K562 (cell line): ENCODE measurements at regions not wholly inside any gene's neighbourhood (a gene's known extent, or its start where the extent isn't known, plus 50 kb on each side); places are given as distances from the start of the nearest gene placed in this dataset.

Experiments
- ATAC-seq: fragments of 200-7000 bp; cut with Tn5 transposase; 3 replicates; pipeline ENCODE4 v1.9.1; 2020; ENCODE audit warnings: moderate library complexity
- BruUV-seq: library from RNA; stranded (reverse); fragments of 400-500 nt; replicated peaks from 2 replicates; lab custom pipeline; 2021; lab: Mats Ljungman, UMichigan
- CTCF ChIA-PET: fragments of 300-600 bp; formaldehyde crosslinking; extraction: SDS; loops from one replicate; lab custom pipeline; 2021; ENCODE audit warnings: low intra/inter-chr PET ratio; lab: Yijun Ruan, JAX
- POLR2A ChIA-PET: fragments of 300-600, 350-650 bp; sonication (Branson Sonifier 250); formaldehyde crosslinking; extraction: SDS; loops from one replicate; lab custom pipeline; 2021; ENCODE audit warnings: antibody characterized with exemption, inconsistent platforms; lab: Yijun Ruan, JAX
- DNase-seq, 4 experiments: peaks; one replicate each; pipeline versions ENCODE4 v3.0.0 to v3.0.0-alpha.2; 2011 to 2018; ENCODE audit warnings: low spot score in 3 of 4, mixed read lengths in 3 of 4; ENCODE audit errors: extremely low read depth in 1 of 4
- FAIRE-seq: peaks from 2 replicates; lab custom pipeline; 2011; peaks lifted over from hg19 to GRCh38; lab: Jason Lieb, UNC
- H2AFZ ChIP-seq: 2 replicates; pipeline ENCODE4 v1.6.0; 2011; ENCODE audit warnings: low read depth, low read length, control low read depth, inconsistent platforms
- H3K27ac ChIP-seq: fragments of 200-600 bp; 3 replicates; pipeline ENCODE4 v1.8.0; 2011; ENCODE audit warnings: low read depth, mild to moderate bottlenecking, control low read depth, inconsistent platforms, low read length, moderate library complexity, mixed read lengths; ENCODE audit errors: extremely low read depth
- H3K27me3 ChIP-seq, 2 experiments: fragments of 300-600 bp in 1 of 2; 2 replicates in 1 of 2; 3 replicates in 1 of 2; pipeline versions ENCODE4 v1.6.0 to v1.8.0; 2011; ENCODE audit warnings: inconsistent platforms in 2 of 2, low read length in 2 of 2, mild to moderate bottlenecking in 1 of 2, mixed read lengths in 1 of 2, moderate library complexity in 1 of 2; ENCODE audit not compliant: control insufficient read depth in 2 of 2, insufficient read depth in 2 of 2
- H3K36me3 ChIP-seq: fragments of 300-600 bp; 3 replicates; pipeline ENCODE4 v1.8.0; 2011; ENCODE audit warnings: mild to moderate bottlenecking, low read length, inconsistent platforms; ENCODE audit not compliant: control insufficient read depth, insufficient read depth
- H3K4me1 ChIP-seq, 2 experiments: fragments of 200-600 bp in 1 of 2; replicated peaks in 1 of 2; 2 replicates in 1 of 2; 3 replicates in 1 of 2; pipeline versions ENCODE4 v1.5.1 to v1.8.0; 2011; ENCODE audit warnings: inconsistent platforms in 2 of 2, low read length in 2 of 2, mild to moderate bottlenecking in 1 of 2, mixed read lengths in 1 of 2, moderate library complexity in 1 of 2; ENCODE audit not compliant: control insufficient read depth in 2 of 2, insufficient read depth in 2 of 2
- H3K4me2 ChIP-seq: 2 replicates; pipeline ENCODE4 v1.6.1; 2011; ENCODE audit warnings: low read length, control low read depth, inconsistent platforms, mixed read lengths; ENCODE audit not compliant: insufficient read depth
- H3K4me3 ChIP-seq: fragments of 200-600 bp; sonication (generic), shearing (Covaris generic); 2 replicates; pipeline ENCODE4 v1.5.1; 2016; ENCODE audit warnings: control low read depth, inconsistent platforms
- H3K79me2 ChIP-seq: fragments of 200-600 bp; 3 replicates; pipeline ENCODE4 v1.8.0; 2011; ENCODE audit warnings: low read length, inconsistent platforms; ENCODE audit not compliant: control insufficient read depth, insufficient read depth
- H3K9ac ChIP-seq, 2 experiments: 2 replicates each; pipeline versions ENCODE4 v1.6.0 to v1.6.1; 2011; ENCODE audit warnings: low read depth in 2 of 2, low read length in 2 of 2, control low read depth in 1 of 2, inconsistent platforms in 1 of 2, mild to moderate bottlenecking in 1 of 2, mixed read lengths in 1 of 2; ENCODE audit not compliant: insufficient read depth in 1 of 2
- H3K9me1 ChIP-seq: one replicate; pipeline ENCODE4 v1.6.0; 2011; ENCODE audit warnings: inconsistent platforms, mild to moderate bottlenecking, low read length, moderate library complexity; ENCODE audit not compliant: control insufficient read depth, insufficient read depth
- H3K9me3 ChIP-seq: replicated peaks from 2 replicates; pipeline ENCODE4 v1.5.1; 2011; ENCODE audit warnings: low read depth, low read length, inconsistent platforms; ENCODE audit not compliant: control insufficient read depth, insufficient read depth
- H4K20me1 ChIP-seq: replicated peaks from 2 replicates; pipeline ENCODE4 v1.6.1; 2011; ENCODE audit warnings: low read length, inconsistent platforms, mixed read lengths; ENCODE audit not compliant: control insufficient read depth, insufficient read depth
- BCL6 ChIP-seq: fragments of 250-450 bp; sonication (Bioruptor Pico); IDR thresholded peaks from 2 replicates; pipeline ENCODE4 v1.4.0; 2020
- CTCF ChIP-seq, 3 experiments: IDR thresholded peaks in 2 of 3; conservative IDR thresholded peaks in 1 of 3; 2 replicates each; pipeline ENCODE4 v1.5.1; 2011 to 2012; ENCODE audit warnings: low read length in 3 of 3, mild to moderate bottlenecking in 3 of 3, control low read depth in 2 of 3, improper control_type of control experiment in 1 of 3, inconsistent platforms in 1 of 3, low read depth in 1 of 3, mixed read lengths in 1 of 3, moderate library complexity in 1 of 3; ENCODE audit not compliant: insufficient read depth in 2 of 3
- CXXC5 ChIP-seq: fragments of 250-450 bp; sonication (Bioruptor Pico); IDR thresholded peaks from 2 replicates; pipeline ENCODE4 v1.8.0; 2022; ENCODE audit warnings: inconsistent platforms, mild to moderate bottlenecking, moderate library complexity
- NRF1 ChIP-seq, 2 experiments: fragments of 450-650 bp; IDR thresholded peaks in 1 of 2; conservative IDR thresholded peaks in 1 of 2; 2 replicates each; pipeline ENCODE4 v1.6.1; 2014; ENCODE audit warnings: mild to moderate bottlenecking in 2 of 2
- THRAP3 ChIP-seq: fragments of 450-650 bp; IDR thresholded peaks from 2 replicates; pipeline ENCODE4 v1.6.1; 2016; ENCODE audit warnings: mild to moderate bottlenecking, inconsistent platforms, borderline replicate concordance
- VEZF1 ChIP-seq: fragments of 200-800 bp; sonication (Bioruptor generic); IDR thresholded peaks from 2 replicates; pipeline ENCODE4 v1.6.1; 2017; ENCODE audit warnings: missing genetic modification characterization, missing compliant biosample characterization
- WGBS: fragments of 100-300 bp; shearing (Covaris generic); methylation state at CpG from one replicate; pipeline ENCODE4 v1.1.6; 2016; ENCODE audit warnings: low coverage, mixed read lengths; ENCODE audit not compliant: insufficient coverage; ENCODE audit errors: missing lambda C conversion rate; 5-methylcytosine and 5-hydroxymethylcytosine counted together
- in situ Hi-C: fragments of 300-500 bp; cut with MboI; formaldehyde crosslinking; loops from 4 replicates; pipeline ENCODE4 v1.15.0; 2018; ENCODE audit warnings: inconsistent platforms, mixed read lengths
- intact Hi-C: fragments of 100-400 bp; cut with micrococcal nuclease; formaldehyde crosslinking; loops from 2 replicates; pipeline ENCODE4 v1.14.2; 2022

GRCh38 chr7:67661-68395, 124.5 kb upstream of the FAM20C start:
- Histone ChIP-seq H3K9me3 (0 out of 2 replicates have a peak, but pooled peaks cover 2% of the 10 kb centered on the region), H2AFZ (no peak overlapping the region), H3K27me3 (peaks cover 39 to 59% of the 10 kb centered on the region in 2 experiments), H3K4me2 (no peak overlapping the region)
- intact Hi-C loops = no loop called here
- TF ChIP-seq CXXC5 (CRISPR knock-in tag) = no peak
- no peak for TF ChIP-seq BCL6
- TF ChIP-seq VEZF1 = no peak
- 0 out of 6 replicates have a peak, but pooled peaks of 2 of the 3 experiments have one; percentile 9 to 12 for TF ChIP-seq CTCF (IDR thresholded peaks at IDR 0.05 in 2 of 3, conservative IDR thresholded peaks at IDR 0.05 in 1 of 3; ENCODE audit: insufficient read depth in 2 of 3, low read depth in 1 of 3, low read length in 3 of 3)
- TF ChIP-seq NRF1 (conservative IDR thresholded peaks at IDR 0.05 in 1 of 2, IDR thresholded peaks at IDR 0.05 in 1 of 2) = no peak
- no peak for TF ChIP-seq THRAP3
- TF ChIP-seq, all 486 proteins: peak for 1
- H3K4me3 ChIP-seq = no peak overlapping the region
- WGBS = 6% methylated on average over 11 of the region's 11 CpGs
- H4K20me1 ChIP-seq = no peaks in the 10 kb centered on the region
- H3K79me2 ChIP-seq = no peaks in the 10 kb centered on the region
- POLR2A ChIA-PET = interaction anchor here (0.5 to 0.7 kb wide), 2 partner anchors 12 to 59 kb away, joined by 3 read pairs; no protein-coding TSS in a partner anchor
- no peak for DNase-seq
- in situ Hi-C loops = no loop called here
- ATAC-seq = no peak
- no peak overlapping the region for H3K9ac ChIP-seq
- CTCF ChIA-PET = no interaction called here
- FAIRE-seq = peak; percentile 32
- no peaks in the 10 kb centered on the region; a peak in 1 of 5 replicates for H3K4me1 ChIP-seq
- BruUV-seq = no TSS peak
- no peak overlapping the region for H3K27ac ChIP-seq
- no peaks in the 10 kb centered on the region for H3K36me3 ChIP-seq
- H3K9me1 ChIP-seq = no peaks in the 10 kb centered on the region
